ENCODE measurements at regions not wholly inside any gene's neighbourhood (a gene's known extent, or its start where the extent isn't known, plus 50 kb on each side); places are given as distances from the start of the nearest gene placed in this dataset.

- Histone ChIP-seq H2AFZ (no peak overlapping the region), H3K4me2 (no peak overlapping the region), H3F3A (replicated peaks; ENCODE audit: low read depth) (no peaks in the 10 kb centered on the region), H3K4me1 (ENCODE audit: insufficient read depth) (no peaks in the 10 kb centered on the region; the same call in 1 of the 2 replicates), H3K4me3 (no peak overlapping the region), H3K36me3 (ENCODE audit: insufficient read depth) (no peaks in the 10 kb centered on the region), H3K27ac (ENCODE audit: low read depth) (no peak overlapping the region), H3K9me2 (ENCODE audit: insufficient read depth) (no peaks in the 10 kb centered on the region), H4K20me1 (replicated peaks; ENCODE audit: insufficient read depth) (no peaks in the 10 kb centered on the region), H3K27me3 (ENCODE audit: insufficient read depth) (no peaks in the 10 kb centered on the region), H3K79me2 (replicated peaks; ENCODE audit: insufficient read depth) (no peaks in the 10 kb centered on the region)
- TF ChIP-seq STAT1 (IDR thresholded peaks at IDR 0.05; ENCODE audit: unreplicated experiment) = no peak
- no peak for TF ChIP-seq JUNB (IDR thresholded peaks at IDR 0.05; ENCODE audit: unreplicated experiment)
- no peak for TF ChIP-seq REST (IDR thresholded peaks at IDR 0.05; ENCODE audit: unreplicated experiment)
- TF ChIP-seq ZNF331 (CRISPR knock-in tag; IDR thresholded peaks at IDR 0.05; ENCODE audit: low read depth) = no peak
- TF ChIP-seq ZNF114 (CRISPR knock-in tag; IDR thresholded peaks at IDR 0.05) = no peak
- no peak for TF ChIP-seq POLR2AphosphoS5 (IDR thresholded peaks at IDR 0.05; ENCODE audit: low read depth)
- TF ChIP-seq, protein P1, sequence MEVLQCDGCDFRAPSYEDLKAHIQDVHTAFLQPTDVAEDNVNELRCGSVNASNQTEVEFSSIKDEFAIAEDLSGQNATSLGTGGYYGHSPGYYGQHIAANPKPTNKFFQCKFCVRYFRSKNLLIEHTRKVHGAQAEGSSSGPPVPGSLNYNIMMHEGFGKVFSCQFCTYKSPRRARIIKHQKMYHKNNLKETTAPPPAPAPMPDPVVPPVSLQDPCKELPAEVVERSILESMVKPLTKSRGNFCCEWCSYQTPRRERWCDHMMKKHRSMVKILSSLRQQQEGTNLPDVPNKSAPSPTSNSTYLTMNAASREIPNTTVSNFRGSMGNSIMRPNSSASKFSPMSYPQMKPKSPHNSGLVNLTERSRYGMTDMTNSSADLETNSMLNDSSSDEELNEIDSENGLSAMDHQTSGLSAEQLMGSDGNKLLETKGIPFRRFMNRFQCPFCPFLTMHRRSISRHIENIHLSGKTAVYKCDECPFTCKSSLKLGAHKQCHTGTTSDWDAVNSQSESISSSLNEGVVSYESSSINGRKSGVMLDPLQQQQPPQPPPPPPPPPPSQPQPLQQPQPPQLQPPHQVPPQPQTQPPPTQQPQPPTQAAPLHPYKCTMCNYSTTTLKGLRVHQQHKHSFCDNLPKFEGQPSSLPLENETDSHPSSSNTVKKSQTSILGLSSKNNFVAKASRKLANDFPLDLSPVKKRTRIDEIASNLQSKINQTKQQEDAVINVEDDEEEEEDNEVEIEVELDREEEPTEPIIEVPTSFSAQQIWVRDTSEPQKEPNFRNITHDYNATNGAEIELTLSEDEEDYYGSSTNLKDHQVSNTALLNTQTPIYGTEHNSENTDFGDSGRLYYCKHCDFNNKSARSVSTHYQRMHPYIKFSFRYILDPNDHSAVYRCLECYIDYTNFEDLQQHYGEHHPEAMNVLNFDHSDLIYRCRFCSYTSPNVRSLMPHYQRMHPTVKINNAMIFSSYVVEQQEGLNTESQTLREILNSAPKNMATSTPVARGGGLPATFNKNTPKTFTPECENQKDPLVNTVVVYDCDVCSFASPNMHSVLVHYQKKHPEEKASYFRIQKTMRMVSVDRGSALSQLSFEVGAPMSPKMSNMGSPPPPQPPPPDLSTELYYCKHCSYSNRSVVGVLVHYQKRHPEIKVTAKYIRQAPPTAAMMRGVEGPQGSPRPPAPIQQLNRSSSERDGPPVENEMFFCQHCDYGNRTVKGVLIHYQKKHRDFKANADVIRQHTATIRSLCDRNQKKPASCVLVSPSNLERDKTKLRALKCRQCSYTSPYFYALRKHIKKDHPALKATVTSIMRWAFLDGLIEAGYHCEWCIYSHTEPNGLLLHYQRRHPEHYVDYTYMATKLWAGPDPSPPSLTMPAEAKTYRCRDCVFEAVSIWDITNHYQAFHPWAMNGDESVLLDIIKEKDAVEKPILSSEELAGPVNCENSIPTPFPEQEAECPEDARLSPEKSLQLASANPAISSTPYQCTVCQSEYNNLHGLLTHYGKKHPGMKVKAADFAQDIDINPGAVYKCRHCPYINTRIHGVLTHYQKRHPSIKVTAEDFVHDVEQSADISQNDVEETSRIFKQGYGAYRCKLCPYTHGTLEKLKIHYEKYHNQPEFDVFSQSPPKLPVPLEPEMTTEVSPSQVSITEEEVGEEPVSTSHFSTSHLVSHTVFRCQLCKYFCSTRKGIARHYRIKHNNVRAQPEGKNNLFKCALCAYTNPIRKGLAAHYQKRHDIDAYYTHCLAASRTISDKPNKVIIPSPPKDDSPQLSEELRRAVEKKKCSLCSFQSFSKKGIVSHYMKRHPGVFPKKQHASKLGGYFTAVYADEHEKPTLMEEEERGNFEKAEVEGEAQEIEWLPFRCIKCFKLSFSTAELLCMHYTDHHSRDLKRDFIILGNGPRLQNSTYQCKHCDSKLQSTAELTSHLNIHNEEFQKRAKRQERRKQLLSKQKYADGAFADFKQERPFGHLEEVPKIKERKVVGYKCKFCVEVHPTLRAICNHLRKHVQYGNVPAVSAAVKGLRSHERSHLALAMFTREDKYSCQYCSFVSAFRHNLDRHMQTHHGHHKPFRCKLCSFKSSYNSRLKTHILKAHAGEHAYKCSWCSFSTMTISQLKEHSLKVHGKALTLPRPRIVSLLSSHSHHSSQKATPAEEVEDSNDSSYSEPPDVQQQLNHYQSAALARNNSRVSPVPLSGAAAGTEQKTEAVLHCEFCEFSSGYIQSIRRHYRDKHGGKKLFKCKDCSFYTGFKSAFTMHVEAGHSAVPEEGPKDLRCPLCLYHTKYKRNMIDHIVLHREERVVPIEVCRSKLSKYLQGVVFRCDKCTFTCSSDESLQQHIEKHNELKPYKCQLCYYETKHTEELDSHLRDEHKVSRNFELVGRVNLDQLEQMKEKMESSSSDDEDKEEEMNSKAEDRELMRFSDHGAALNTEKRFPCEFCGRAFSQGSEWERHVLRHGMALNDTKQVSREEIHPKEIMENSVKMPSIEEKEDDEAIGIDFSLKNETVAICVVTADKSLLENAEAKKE (CRISPR knock-in tag; IDR thresholded peaks at IDR 0.05) = no peak
- TF ChIP-seq, protein P2, sequence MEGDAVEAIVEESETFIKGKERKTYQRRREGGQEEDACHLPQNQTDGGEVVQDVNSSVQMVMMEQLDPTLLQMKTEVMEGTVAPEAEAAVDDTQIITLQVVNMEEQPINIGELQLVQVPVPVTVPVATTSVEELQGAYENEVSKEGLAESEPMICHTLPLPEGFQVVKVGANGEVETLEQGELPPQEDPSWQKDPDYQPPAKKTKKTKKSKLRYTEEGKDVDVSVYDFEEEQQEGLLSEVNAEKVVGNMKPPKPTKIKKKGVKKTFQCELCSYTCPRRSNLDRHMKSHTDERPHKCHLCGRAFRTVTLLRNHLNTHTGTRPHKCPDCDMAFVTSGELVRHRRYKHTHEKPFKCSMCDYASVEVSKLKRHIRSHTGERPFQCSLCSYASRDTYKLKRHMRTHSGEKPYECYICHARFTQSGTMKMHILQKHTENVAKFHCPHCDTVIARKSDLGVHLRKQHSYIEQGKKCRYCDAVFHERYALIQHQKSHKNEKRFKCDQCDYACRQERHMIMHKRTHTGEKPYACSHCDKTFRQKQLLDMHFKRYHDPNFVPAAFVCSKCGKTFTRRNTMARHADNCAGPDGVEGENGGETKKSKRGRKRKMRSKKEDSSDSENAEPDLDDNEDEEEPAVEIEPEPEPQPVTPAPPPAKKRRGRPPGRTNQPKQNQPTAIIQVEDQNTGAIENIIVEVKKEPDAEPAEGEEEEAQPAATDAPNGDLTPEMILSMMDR (conservative IDR thresholded peaks at IDR 0.05; ENCODE audit: low read depth in 2 of 2) = no peak
- TF ChIP-seq NANOG (IDR thresholded peaks at IDR 0.05; ENCODE audit: borderline replicate concordance) = no peak
- no peak overlapping the region for H3K27ac Mint-ChIP-seq
- ATAC-seq = no peak
- DNase-seq (ENCODE audit: low spot score) = no peak
- peaks cover 13% of the 10 kb centered on the region for H3K27me3 Mint-ChIP-seq (ENCODE audit: insufficient read depth, low read depth, poor library complexity)
- no peak overlapping the region for H3K4me3 Mint-ChIP-seq
- no peaks in the 10 kb centered on the region for H3K9me3 Mint-ChIP-seq
- peaks cover 19% of the 10 kb centered on the region for H3K4me1 Mint-ChIP-seq
- H3K36me3 Mint-ChIP-seq (ENCODE audit: low read depth) = no peaks in the 10 kb centered on the region
These were observed 1389.2 kb downstream of the TBC1D22A start for GRCh38 chr22:48151641-48152040.

Data from GM23338 (cell line).